ENCODE measurements at regions not wholly inside any gene's neighbourhood (a gene's known extent, or its start where the extent isn't known, plus 50 kb on each side); places are given as distances from the start of the nearest gene placed in this dataset.

GRCh38 chr7:136601772-136602171 lies 266.7 kb upstream of the CHRM2 start:
- TF ChIP-seq POLR2AphosphoS5 (IDR thresholded peaks at IDR 0.05; ENCODE audit: low read depth, low read length): no peak
- no peak for TF ChIP-seq CTCF (IDR thresholded peaks at IDR 0.05)
- TF ChIP-seq REST (IDR thresholded peaks at IDR 0.05; ENCODE audit: insufficient read depth in 1 of 2, low read depth in 2 of 2, low read length in 1 of 2): no peak
- no peak for TF ChIP-seq SIN3A (IDR thresholded peaks at IDR 0.05; ENCODE audit: borderline replicate concordance, insufficient read depth, low read depth, low read length)
- no peak for TF ChIP-seq TCF7L2 (IDR thresholded peaks at IDR 0.05; ENCODE audit: low read depth, low read length)

Measured in Panc1 (cell line).